ENCODE measurements at regions not wholly inside any gene's neighbourhood (a gene's known extent, or its start where the extent isn't known, plus 50 kb on each side); places are given as distances from the start of the nearest gene placed in this dataset.

- no peak overlapping the region for H3K4me3 ChIP-seq (ENCODE audit: low read depth, low read length)
Observed at GRCh38 chr2:104280216-104280615, 573.7 kb upstream of the POU3F3 start.

GRCh38 chr2:104286841-104287240, 567.1 kb upstream of the POU3F3 start:
- H3K4me3 ChIP-seq (ENCODE audit: low read depth, low read length) = no peak overlapping the region
- TF ChIP-seq CTCF (IDR thresholded peaks at IDR 0.05; ENCODE audit: borderline replicate concordance, insufficient read depth, low read depth, low read length) = no peak

More at GRCh38 chr2:104280216-104280615, 573.7 kb upstream of the POU3F3 start:
- no peak for TF ChIP-seq CTCF (IDR thresholded peaks at IDR 0.05; ENCODE audit: borderline replicate concordance, insufficient read depth, low read depth, low read length)

GRCh38 chr2:104289651-104290565, 564.0 kb upstream of the POU3F3 start:
- TF ChIP-seq CTCF (IDR thresholded peaks at IDR 0.05; ENCODE audit: borderline replicate concordance, insufficient read depth, low read depth, low read length) = no peak
- no peak overlapping the region for H3K4me3 ChIP-seq (ENCODE audit: low read depth, low read length)

- TF ChIP-seq CTCF (IDR thresholded peaks at IDR 0.05; ENCODE audit: borderline replicate concordance, insufficient read depth, low read depth, low read length) = no peak
Observed at GRCh38 chr2:104290566-104290891, 563.4 kb upstream of the POU3F3 start.

GRCh38 chr2:104312684-104313083, 541.2 kb upstream of the POU3F3 start:
- no peak overlapping the region for H3K4me3 ChIP-seq (ENCODE audit: low read depth, low read length)

More at GRCh38 chr2:104290566-104290891, 563.4 kb upstream of the POU3F3 start:
- no peak overlapping the region for H3K4me3 ChIP-seq (ENCODE audit: low read depth, low read length)

GRCh38 chr2:104318001-104318665, 535.8 kb upstream of the POU3F3 start:
- TF ChIP-seq CTCF (IDR thresholded peaks at IDR 0.05; ENCODE audit: borderline replicate concordance, insufficient read depth, low read depth, low read length) = no peak
- no peak overlapping the region for H3K4me3 ChIP-seq (ENCODE audit: low read depth, low read length)

More at GRCh38 chr2:104312684-104313083, 541.2 kb upstream of the POU3F3 start:
- TF ChIP-seq CTCF (IDR thresholded peaks at IDR 0.05; ENCODE audit: borderline replicate concordance, insufficient read depth, low read depth, low read length) = no peak
